ENCODE measurements at regions not wholly inside any gene's neighbourhood (a gene's known extent, or its start where the extent isn't known, plus 50 kb on each side); places are given as distances from the start of the nearest gene placed in this dataset.

DNA sequence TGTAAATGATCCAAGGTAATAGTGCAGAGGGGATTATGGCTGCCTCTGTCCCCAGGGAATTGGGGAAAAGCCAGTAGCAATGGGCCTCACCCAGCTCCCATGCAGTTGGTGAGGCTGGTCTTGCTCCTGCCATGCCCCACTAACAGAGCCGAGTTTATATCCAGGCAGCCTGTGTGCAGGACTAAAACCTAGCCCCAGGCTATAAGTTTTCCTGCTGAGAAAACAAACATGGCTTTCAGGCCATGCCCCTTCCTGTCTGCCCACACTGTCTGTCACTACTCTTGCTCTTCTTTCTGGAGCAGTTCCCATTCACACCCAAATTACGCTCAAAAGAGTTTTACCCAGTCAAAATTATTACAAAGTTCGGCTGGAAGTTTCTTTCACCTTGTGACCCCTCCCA is 73.5 kb upstream of the SPATA16 start:
- TF ChIP-seq, protein P1, sequence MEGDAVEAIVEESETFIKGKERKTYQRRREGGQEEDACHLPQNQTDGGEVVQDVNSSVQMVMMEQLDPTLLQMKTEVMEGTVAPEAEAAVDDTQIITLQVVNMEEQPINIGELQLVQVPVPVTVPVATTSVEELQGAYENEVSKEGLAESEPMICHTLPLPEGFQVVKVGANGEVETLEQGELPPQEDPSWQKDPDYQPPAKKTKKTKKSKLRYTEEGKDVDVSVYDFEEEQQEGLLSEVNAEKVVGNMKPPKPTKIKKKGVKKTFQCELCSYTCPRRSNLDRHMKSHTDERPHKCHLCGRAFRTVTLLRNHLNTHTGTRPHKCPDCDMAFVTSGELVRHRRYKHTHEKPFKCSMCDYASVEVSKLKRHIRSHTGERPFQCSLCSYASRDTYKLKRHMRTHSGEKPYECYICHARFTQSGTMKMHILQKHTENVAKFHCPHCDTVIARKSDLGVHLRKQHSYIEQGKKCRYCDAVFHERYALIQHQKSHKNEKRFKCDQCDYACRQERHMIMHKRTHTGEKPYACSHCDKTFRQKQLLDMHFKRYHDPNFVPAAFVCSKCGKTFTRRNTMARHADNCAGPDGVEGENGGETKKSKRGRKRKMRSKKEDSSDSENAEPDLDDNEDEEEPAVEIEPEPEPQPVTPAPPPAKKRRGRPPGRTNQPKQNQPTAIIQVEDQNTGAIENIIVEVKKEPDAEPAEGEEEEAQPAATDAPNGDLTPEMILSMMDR (optimal IDR thresholded peaks at IDR 0.05 in 1 of 3, IDR thresholded peaks at IDR 0.05 in 1 of 3, conservative IDR thresholded peaks at IDR 0.05 in 1 of 3; ENCODE audit: extremely low read depth in 1 of 3, insufficient read depth in 2 of 3, low read length in 3 of 3): no peak
- TF ChIP-seq EZH2 (IDR thresholded peaks at IDR 0.05; ENCODE audit: low read length): no peak
